AG10803 (cell line): ENCODE measurements at regions not wholly inside any gene's neighbourhood (a gene's known extent, or its start where the extent isn't known, plus 50 kb on each side); places are given as distances from the start of the nearest gene placed in this dataset.

Experiments
- DNase-seq: peaks from one replicate; pipeline ENCODE4 v3.0.0; 2010; ENCODE audit warnings: low read depth
- H3K4me3 ChIP-seq: 2 replicates; pipeline ENCODE4 v1.5.1; 2011; ENCODE audit warnings: mild to moderate bottlenecking, low read length, control low read depth
- CTCF ChIP-seq: conservative IDR thresholded peaks from 2 replicates; pipeline ENCODE4 v1.5.1; 2011; ENCODE audit warnings: mild to moderate bottlenecking, low read length, control low read depth, inconsistent platforms

- DNase-seq, result no peak
- TF ChIP-seq CTCF, result no peak
- no peak overlapping the region for H3K4me3 ChIP-seq
Measured at GRCh38 chr16:31708348-31708747, 165.3 kb upstream of the ZNF267 start.

GRCh38 chr16:31709181-31709580 is 164.4 kb upstream of the ZNF267 start:
- TF ChIP-seq CTCF, result no peak
- DNase-seq, result no peak
- no peak overlapping the region for H3K4me3 ChIP-seq

- TF ChIP-seq CTCF, result no peak
- no peak overlapping the region for H3K4me3 ChIP-seq
- DNase-seq, result no peak
Measured at GRCh38 chr16:31710134-31710533, 163.5 kb upstream of the ZNF267 start.

- H3K4me3 ChIP-seq, result no peak overlapping the region
- TF ChIP-seq CTCF, result no peak
- DNase-seq, result no peak
Measured at GRCh38 chr16:31710880-31711279, 162.7 kb upstream of the ZNF267 start.

DNA sequence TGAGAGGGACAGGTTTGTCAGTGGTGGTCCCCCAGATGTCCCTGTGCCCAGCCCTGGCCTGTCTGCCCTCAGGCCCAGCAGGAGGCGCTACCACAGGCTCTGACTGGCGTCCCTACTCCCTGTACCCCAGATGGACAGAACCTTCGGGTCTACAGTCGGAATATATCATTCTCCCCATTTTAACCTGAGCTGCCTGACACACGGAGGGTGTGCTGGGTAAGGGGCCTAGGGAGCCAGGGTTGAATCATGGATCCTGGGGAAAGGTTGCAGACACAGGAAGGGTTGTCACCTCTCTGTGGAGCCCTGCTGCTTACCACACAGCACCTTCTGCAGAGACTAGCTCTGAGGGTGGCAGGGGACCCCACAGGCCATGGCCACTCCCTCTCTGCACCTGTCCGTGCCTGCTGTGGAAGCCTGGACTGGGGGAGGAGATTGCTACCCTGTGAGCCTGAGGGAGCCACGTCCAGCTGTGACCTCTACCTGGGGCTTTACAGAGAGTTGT is 162.2 kb upstream of the ZNF267 start:
- no peak for DNase-seq
- no peak overlapping the region for H3K4me3 ChIP-seq
- TF ChIP-seq CTCF, result no peak

DNA sequence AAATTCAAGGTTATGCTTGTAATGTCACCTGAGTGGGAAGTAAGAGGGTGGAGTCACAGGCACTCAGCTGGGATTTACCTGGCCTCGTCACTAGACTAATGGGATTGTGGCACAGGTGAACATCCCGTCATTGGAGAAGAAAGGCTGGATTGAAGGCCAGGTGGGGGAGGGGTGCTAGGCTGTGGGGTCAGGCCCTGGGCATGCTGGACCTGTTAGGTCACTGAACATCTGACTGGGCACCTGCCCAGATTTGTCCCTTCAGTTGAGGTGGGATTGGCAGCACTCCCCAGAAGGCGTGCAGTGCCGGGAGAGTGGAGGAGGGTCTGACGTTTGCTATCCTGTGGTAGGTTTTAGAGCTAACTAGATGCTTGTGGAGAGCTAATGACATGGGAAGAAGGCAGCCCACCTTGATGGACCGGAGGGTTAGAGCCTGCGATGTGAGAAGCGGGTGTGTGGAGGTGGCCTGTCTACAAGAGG is 161.5 kb upstream of the ZNF267 start:
- DNase-seq, result no peak
- TF ChIP-seq CTCF, result no peak
- H3K4me3 ChIP-seq, result no peak overlapping the region

GRCh38 chr16:31713071-31713944 is 160.3 kb upstream of the ZNF267 start:
- DNase-seq, result peak; percentile 90
- TF ChIP-seq CTCF, result no peak
- peak overlapping the region; percentile 97 for H3K4me3 ChIP-seq
